Skeletal muscle cell (primary cell): ENCODE measurements at regions not wholly inside any gene's neighbourhood (a gene's known extent, or its start where the extent isn't known, plus 50 kb on each side); places are given as distances from the start of the nearest gene placed in this dataset.

Experiments used
- DNase-seq: peaks from one replicate; pipeline ENCODE4 v3.0.0-alpha.2; 2010; ENCODE audit warnings: low read depth
- H3K4me3 ChIP-seq: 2 replicates; pipeline ENCODE4 v1.5.1; 2011; ENCODE audit warnings: low read depth, mild to moderate bottlenecking, control low read depth, low read length, moderate library complexity

- no peak for DNase-seq
- H3K4me3 ChIP-seq: no peak overlapping the region
These were observed 429.6 kb downstream of the PLPP3 start for GRCh38 chr1:56149761-56150160.

- no peak for DNase-seq
- no peak overlapping the region for H3K4me3 ChIP-seq
These were observed 430.8 kb downstream of the PLPP3 start for GRCh38 chr1:56148326-56149193.

- no peak overlapping the region for H3K4me3 ChIP-seq
- no peak for DNase-seq
These were observed 431.9 kb downstream of the PLPP3 start for GRCh38 chr1:56147459-56147858.

GRCh38 chr1:56147034-56147433, 432.3 kb downstream of the PLPP3 start:
- no peak for DNase-seq
- H3K4me3 ChIP-seq: no peak overlapping the region

- peak; percentile 93 for DNase-seq
- H3K4me3 ChIP-seq: no peak overlapping the region
These were observed 432.9 kb downstream of the PLPP3 start for GRCh38 chr1:56146449-56146848.

GRCh38 chr1:56145581-56145980, 433.8 kb downstream of the PLPP3 start:
- no peak overlapping the region for H3K4me3 ChIP-seq
- DNase-seq: no peak

- no peak overlapping the region for H3K4me3 ChIP-seq
- DNase-seq: no peak
These were observed 437.1 kb downstream of the PLPP3 start for GRCh38 chr1:56142301-56142700.

- DNase-seq: peak; percentile 48
These were observed 439.5 kb downstream of the PLPP3 start for GRCh38 chr1:56139836-56140235.

GRCh38 chr1:56137521-56138505, 441.6 kb downstream of the PLPP3 start:
- DNase-seq: no peak
- H3K4me3 ChIP-seq: no peak overlapping the region

More at GRCh38 chr1:56139836-56140235, 439.5 kb downstream of the PLPP3 start:
- no peak overlapping the region for H3K4me3 ChIP-seq

GRCh38 chr1:56137090-56137489, 442.3 kb downstream of the PLPP3 start:
- H3K4me3 ChIP-seq: no peak overlapping the region
- no peak for DNase-seq

GRCh38 chr1:56135864-56136147, 443.6 kb downstream of the PLPP3 start:
- no peak for DNase-seq

GRCh38 chr1:56135069-56135863, 444.1 kb downstream of the PLPP3 start:
- no peak for DNase-seq
- H3K4me3 ChIP-seq: no peak overlapping the region

More at GRCh38 chr1:56135864-56136147, 443.6 kb downstream of the PLPP3 start:
- H3K4me3 ChIP-seq: no peak overlapping the region

- no peak overlapping the region for H3K4me3 ChIP-seq
- no peak for DNase-seq
These were observed 445.6 kb downstream of the PLPP3 start for GRCh38 chr1:56133522-56134472.

GRCh38 chr1:56132520-56132919, 446.8 kb downstream of the PLPP3 start:
- no peak overlapping the region for H3K4me3 ChIP-seq
- no peak for DNase-seq

GRCh38 chr1:56129837-56130236, 449.5 kb downstream of the PLPP3 start:
- no peak for DNase-seq
- no peak overlapping the region for H3K4me3 ChIP-seq

GRCh38 chr1:56125316-56125715, 454.0 kb downstream of the PLPP3 start:
- no peak overlapping the region for H3K4me3 ChIP-seq
- DNase-seq: no peak

GRCh38 chr1:56123826-56124225, 455.5 kb downstream of the PLPP3 start:
- H3K4me3 ChIP-seq: no peak overlapping the region
- no peak for DNase-seq

- DNase-seq: no peak
- H3K4me3 ChIP-seq: no peak overlapping the region
These were observed 455.9 kb downstream of the PLPP3 start for GRCh38 chr1:56123421-56123820.

GRCh38 chr1:56120021-56120420, 459.3 kb downstream of the PLPP3 start:
- DNase-seq: peak; percentile 78

More at GRCh38 chr1:56120021-56120420, 459.3 kb downstream of the PLPP3 start:
- H3K4me3 ChIP-seq: no peak overlapping the region
